Activated B cell treated with CpG ODN at 0.5 μM for 24 hours (primary cell): ENCODE measurements at regions not wholly inside any gene's neighbourhood (a gene's known extent, or its start where the extent isn't known, plus 50 kb on each side); places are given as distances from the start of the nearest gene placed in this dataset.

Experiments used
- ATAC-seq: fragments of 200-7000 bp; cut with Tn5 transposase; one replicate; pipeline ENCODE4 v1.10.0; 2021; ENCODE audit warnings: low read depth, mild to moderate bottlenecking, moderate library complexity
- CTCF ChIA-PET: fragments of 350-600 bp; sonication (Branson Sonifier 250); formaldehyde crosslinking; loops from one replicate; lab custom pipeline; 2021; ENCODE audit warnings: antibody characterized with exemption; lab: Charles Lee
- POLR2A ChIA-PET: fragments of 350-600 bp; sonication (Branson Sonifier 250); formaldehyde crosslinking; loops from one replicate; lab custom pipeline; 2021; ENCODE audit warnings: antibody characterized with exemption; lab: Charles Lee
- DNase-seq: peaks from one replicate; pipeline ENCODE4 v3.0.0; 2022
- H3K27ac Mint-ChIP-seq: one replicate; pipeline ENCODE4 v1.8.0; 2020; ENCODE audit warnings: mixed read lengths
- H3K27me3 Mint-ChIP-seq: one replicate; pipeline ENCODE4 v1.8.0; 2021; ENCODE audit warnings: mixed read lengths
- H3K36me3 Mint-ChIP-seq: one replicate; pipeline ENCODE4 v1.8.0; 2021; ENCODE audit warnings: low read depth, mixed read lengths
- H3K4me1 Mint-ChIP-seq: one replicate; pipeline ENCODE4 v1.8.0; 2021; ENCODE audit warnings: mixed read lengths
- H3K4me3 Mint-ChIP-seq: one replicate; pipeline ENCODE4 v1.8.0; 2020; ENCODE audit warnings: mild to moderate bottlenecking, mixed read lengths
- H3K9me3 Mint-ChIP-seq: one replicate; pipeline ENCODE4 v1.8.0; 2020; ENCODE audit warnings: mixed read lengths
- intact Hi-C: fragments of 100-400 bp; cut with micrococcal nuclease; formaldehyde crosslinking; loops from one replicate; pipeline ENCODE4 v1.15.1; 2024
- TF ChIP-seq, protein P1 (sequence below): fragments of 200-600 bp; IDR thresholded peaks from one replicate; pipeline ENCODE4 v1.8.0; 2022; ENCODE audit warnings: antibody characterized with exemption, mild to moderate bottlenecking

DNA sequence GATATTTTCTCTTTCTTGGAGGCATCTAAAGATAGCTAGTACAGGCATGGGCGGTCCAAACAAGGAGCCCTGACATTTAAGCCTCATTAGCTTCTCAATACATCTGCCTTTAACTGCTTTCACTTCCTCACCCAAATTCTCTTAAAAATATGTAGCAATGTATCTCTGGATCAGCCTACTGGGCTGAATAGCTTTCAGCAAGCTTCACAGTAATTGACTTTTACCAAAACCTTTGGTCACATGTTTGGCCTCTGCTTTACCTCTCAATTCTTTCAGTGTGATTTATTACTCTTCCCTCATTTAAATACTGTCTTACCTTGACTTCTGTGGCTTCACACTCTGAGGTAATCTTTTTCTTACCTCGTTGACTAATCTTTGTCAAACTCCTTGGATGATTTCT lies 1618.1 kb downstream of the GRIK2 start:
- intact Hi-C loops: no loop called here
- CTCF ChIA-PET: no interaction called here
- H3K4me1 Mint-ChIP-seq: no peaks in the 10 kb centered on the region
- no peak overlapping the region for H3K27ac Mint-ChIP-seq
- POLR2A ChIA-PET: no interaction called here
- no peaks in the 10 kb centered on the region for H3K27me3 Mint-ChIP-seq
- H3K4me3 Mint-ChIP-seq: no peak overlapping the region
- DNase-seq: no peak
- H3K36me3 Mint-ChIP-seq: no peaks in the 10 kb centered on the region
- no peak for ATAC-seq
- peaks cover 21% of the 10 kb centered on the region for H3K9me3 Mint-ChIP-seq
- TF ChIP-seq, protein P1, sequence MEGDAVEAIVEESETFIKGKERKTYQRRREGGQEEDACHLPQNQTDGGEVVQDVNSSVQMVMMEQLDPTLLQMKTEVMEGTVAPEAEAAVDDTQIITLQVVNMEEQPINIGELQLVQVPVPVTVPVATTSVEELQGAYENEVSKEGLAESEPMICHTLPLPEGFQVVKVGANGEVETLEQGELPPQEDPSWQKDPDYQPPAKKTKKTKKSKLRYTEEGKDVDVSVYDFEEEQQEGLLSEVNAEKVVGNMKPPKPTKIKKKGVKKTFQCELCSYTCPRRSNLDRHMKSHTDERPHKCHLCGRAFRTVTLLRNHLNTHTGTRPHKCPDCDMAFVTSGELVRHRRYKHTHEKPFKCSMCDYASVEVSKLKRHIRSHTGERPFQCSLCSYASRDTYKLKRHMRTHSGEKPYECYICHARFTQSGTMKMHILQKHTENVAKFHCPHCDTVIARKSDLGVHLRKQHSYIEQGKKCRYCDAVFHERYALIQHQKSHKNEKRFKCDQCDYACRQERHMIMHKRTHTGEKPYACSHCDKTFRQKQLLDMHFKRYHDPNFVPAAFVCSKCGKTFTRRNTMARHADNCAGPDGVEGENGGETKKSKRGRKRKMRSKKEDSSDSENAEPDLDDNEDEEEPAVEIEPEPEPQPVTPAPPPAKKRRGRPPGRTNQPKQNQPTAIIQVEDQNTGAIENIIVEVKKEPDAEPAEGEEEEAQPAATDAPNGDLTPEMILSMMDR: no peak

DNA sequence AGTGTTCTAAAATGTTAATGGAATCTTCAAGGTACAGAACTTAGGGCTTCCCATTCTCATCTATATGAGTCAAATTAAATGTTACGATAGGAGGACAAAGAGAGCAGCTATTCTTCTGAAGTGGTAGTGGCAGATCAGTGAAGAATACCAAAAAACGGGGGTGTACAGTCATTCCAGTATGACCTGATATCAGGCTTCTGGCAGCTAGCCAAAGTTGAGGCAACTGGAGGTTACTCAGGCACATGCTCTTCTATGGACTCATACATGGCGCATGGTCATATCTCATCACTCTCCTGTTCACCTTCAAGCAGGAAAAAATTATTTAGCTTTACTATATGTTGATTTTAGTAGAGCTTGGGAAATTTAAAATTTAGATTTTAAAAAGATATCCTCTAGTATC lies 1608.8 kb downstream of the GRIK2 start:
- intact Hi-C loops: no loop called here
- ChIA-PET POLR2A (no interaction called here), CTCF (no interaction called here)
- DNase-seq (no peak), ATAC-seq (no peak)
- H3K4me1 Mint-ChIP-seq: no peaks in the 10 kb centered on the region
- no peak overlapping the region for H3K4me3 Mint-ChIP-seq
- peaks cover 10% of the 10 kb centered on the region for H3K9me3 Mint-ChIP-seq
- TF ChIP-seq, protein P1: no peak
- no peak overlapping the region for H3K27ac Mint-ChIP-seq
- no peaks in the 10 kb centered on the region for H3K27me3 Mint-ChIP-seq
- no peaks in the 10 kb centered on the region for H3K36me3 Mint-ChIP-seq

DNA sequence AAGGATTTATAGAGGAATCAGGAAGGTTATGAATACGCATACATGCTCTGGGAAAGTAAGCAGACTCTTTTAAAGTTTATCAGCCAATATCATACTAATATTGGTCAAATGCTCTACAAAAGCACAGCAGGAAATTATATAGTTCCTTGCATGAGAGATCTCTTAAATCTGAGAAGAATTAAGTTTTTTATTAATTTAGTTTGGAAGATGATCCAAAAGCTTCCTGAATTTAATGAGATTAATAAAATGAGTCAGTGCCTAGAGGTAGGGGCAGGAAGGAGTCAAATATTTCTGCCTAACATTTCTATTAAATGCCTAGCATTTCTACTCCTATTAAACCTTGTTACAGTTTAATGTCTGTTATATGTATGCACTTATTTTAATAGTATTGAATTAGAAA lies 1608.2 kb downstream of the GRIK2 start:
- ATAC-seq (no peak), DNase-seq (no peak)
- TF ChIP-seq, protein P1: no peak
- Mint-ChIP-seq H3K27ac (no peak overlapping the region), H3K9me3 (peaks cover 7% of the 10 kb centered on the region), H3K36me3 (no peaks in the 10 kb centered on the region), H3K27me3 (no peaks in the 10 kb centered on the region), H3K4me1 (no peaks in the 10 kb centered on the region), H3K4me3 (no peak overlapping the region)
- intact Hi-C loops: no loop called here
- ChIA-PET CTCF (no interaction called here), POLR2A (no interaction called here)

DNA sequence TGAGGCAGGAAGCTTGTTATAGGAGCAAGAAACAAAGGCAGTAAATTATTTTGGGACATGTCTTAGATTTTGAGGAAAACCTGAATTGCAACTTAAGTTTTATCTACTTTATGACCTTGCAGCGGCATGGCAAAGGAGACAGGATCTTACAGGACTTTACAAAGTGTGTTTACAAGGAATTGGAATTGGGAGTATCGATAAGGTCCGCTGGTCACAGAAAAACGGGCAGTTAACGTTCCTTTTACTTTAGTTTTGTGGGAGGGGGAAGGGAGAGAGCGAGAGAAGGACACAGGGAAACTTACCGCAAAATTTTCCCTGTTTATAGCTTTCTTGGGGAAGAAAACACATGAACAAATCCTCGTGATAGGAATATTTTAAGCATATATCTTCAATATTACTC lies 1607.2 kb downstream of the GRIK2 start:
- ATAC-seq: no peak
- H3K27ac Mint-ChIP-seq: no peak overlapping the region
- POLR2A ChIA-PET: no interaction called here
- H3K4me3 Mint-ChIP-seq: no peak overlapping the region
- no peaks in the 10 kb centered on the region for H3K27me3 Mint-ChIP-seq
- H3K9me3 Mint-ChIP-seq: peaks cover 5% of the 10 kb centered on the region
- no peaks in the 10 kb centered on the region for H3K36me3 Mint-ChIP-seq
- CTCF ChIA-PET: no interaction called here
- intact Hi-C loops: no loop called here
- DNase-seq: no peak
- no peaks in the 10 kb centered on the region for H3K4me1 Mint-ChIP-seq
- TF ChIP-seq, protein P1: no peak

DNA sequence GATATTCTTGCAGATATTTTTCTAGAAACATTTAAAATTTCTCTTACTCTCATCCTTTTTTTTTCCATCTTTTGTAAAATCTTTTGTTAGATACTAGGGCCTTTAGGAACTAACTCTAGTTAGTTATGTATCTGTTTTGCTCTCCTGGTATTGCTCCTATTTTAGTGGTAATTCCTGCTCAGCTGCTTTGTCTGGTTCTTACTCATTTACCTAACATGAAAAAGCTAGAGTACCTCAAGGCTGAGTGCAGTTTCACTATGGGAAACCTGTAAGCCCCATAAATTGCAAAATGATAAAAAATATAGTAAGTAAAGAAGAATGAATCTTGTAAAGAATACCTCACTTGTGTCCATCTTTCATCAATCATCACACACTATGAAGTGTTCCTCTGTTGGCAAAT lies 1602.0 kb downstream of the GRIK2 start:
- CTCF ChIA-PET: no interaction called here
- Mint-ChIP-seq H3K4me3 (no peak overlapping the region), H3K27ac (no peak overlapping the region), H3K27me3 (no peaks in the 10 kb centered on the region), H3K4me1 (no peaks in the 10 kb centered on the region), H3K9me3 (peaks cover 4% of the 10 kb centered on the region), H3K36me3 (no peaks in the 10 kb centered on the region)
- intact Hi-C loops: no loop called here
- TF ChIP-seq, protein P1: no peak
- ATAC-seq (no peak), DNase-seq (no peak)
- POLR2A ChIA-PET: no interaction called here
